ENCODE measurements at regions not wholly inside any gene's neighbourhood (a gene's known extent, or its start where the extent isn't known, plus 50 kb on each side); places are given as distances from the start of the nearest gene placed in this dataset.

DNA sequence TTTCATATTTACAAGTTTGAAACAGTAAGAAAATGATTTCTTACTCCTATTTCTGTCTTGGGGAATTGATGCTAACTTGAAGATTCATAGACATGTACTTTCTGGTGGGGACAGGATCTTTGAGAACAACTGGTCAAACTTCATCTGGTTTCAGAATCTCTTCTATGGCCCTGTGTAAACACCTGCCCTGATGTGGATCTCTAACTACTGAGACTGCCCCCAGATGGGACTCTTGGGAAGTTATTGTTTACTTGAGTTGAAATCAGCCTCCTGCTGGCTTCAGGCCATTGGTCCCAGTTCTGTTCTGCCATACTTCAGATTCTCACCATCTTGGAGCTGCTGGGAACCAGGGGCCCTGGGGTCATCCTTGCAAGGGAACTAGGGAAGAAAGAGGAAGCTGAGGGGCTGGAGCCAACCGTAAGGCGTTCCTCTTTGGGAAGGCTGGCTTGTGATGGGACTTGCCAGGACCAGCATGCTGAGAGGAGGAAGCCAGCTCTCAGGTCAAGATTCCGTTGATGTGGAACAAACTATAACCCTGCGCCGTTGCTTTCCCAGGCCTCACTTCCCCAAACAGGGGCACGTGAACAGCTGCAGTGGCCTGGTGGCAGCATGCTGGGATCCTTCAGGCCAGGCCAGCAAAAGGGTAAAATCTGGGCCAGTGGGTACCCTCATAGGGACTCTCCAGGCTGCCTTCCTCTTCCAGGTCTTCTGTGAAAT, 135.5 kb upstream of the CXCR4 start:
- no peak for TF ChIP-seq POLR2AphosphoS5 (IDR thresholded peaks at IDR 0.05)
- TF ChIP-seq POLR2A (IDR thresholded peaks at IDR 0.05), result no peak
- TF ChIP-seq, protein P1, sequence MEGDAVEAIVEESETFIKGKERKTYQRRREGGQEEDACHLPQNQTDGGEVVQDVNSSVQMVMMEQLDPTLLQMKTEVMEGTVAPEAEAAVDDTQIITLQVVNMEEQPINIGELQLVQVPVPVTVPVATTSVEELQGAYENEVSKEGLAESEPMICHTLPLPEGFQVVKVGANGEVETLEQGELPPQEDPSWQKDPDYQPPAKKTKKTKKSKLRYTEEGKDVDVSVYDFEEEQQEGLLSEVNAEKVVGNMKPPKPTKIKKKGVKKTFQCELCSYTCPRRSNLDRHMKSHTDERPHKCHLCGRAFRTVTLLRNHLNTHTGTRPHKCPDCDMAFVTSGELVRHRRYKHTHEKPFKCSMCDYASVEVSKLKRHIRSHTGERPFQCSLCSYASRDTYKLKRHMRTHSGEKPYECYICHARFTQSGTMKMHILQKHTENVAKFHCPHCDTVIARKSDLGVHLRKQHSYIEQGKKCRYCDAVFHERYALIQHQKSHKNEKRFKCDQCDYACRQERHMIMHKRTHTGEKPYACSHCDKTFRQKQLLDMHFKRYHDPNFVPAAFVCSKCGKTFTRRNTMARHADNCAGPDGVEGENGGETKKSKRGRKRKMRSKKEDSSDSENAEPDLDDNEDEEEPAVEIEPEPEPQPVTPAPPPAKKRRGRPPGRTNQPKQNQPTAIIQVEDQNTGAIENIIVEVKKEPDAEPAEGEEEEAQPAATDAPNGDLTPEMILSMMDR (IDR thresholded peaks at IDR 0.05), result no peak
- no peak for TF ChIP-seq EP300 (IDR thresholded peaks at IDR 0.05)
- H3K27ac ChIP-seq, result peak overlapping the region in 1 of 4 donors; percentile 25
- WGBS, 2 donors, result 60 to 86% methylated on average over 6 of the region's 6 CpGs
- no peaks in the 10 kb centered on the region for H3K4me1 ChIP-seq
- no peak overlapping the region for H3K4me3 ChIP-seq
- H3K27me3 ChIP-seq, result no peaks in the 10 kb centered on the region
- intact Hi-C loops (cut with DNase I), result no loop called here
- peak; percentile 75 for DNase-seq
- H3K9me3 ChIP-seq, result no peaks in the 10 kb centered on the region
- H3K36me3 ChIP-seq, result no peaks in the 10 kb centered on the region

DNA sequence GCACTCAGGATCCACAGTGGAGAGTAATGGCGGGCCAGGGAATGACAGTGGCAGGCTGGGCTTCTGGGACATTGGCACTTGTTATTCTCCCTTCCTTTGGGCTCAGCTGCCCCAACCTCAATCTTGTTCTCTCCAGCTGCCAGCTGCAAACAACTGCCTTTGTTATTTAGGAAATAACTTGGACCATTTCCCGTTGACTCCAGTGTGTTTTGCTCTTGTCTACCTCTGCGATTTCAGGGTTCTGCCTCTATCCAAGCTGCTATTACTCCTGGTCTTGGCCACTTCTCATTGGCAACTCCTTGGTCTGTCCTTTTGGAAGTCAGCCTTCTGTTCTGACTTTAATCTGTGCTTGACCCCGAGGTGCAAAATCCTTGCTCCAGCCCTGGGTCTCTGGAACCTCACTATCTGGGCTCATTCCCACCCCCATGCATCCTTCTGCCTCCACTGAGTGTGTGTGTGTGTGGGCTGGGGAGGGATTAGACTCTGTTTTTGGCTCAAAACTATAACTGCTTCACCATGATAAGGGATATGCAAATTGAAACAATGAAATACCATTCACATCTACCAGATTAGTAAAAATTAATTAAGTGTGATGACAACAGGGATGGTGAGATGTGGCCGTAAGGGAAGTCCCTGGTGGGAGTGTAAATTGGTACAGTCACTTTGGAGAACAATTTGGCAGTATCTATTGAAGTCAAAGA, 134.1 kb upstream of the CXCR4 start:
- Histone ChIP-seq H3K36me3 (no peaks in the 10 kb centered on the region), H3K27ac (no peak overlapping the region), H3K27me3 (no peaks in the 10 kb centered on the region), H3K9me3 (no peaks in the 10 kb centered on the region), H3K4me3 (no peak overlapping the region), H3K4me1 (no peaks in the 10 kb centered on the region)
- WGBS, 2 donors, result 67 to 73% methylated on average over 5 of the region's 5 CpGs
- TF ChIP-seq POLR2A (IDR thresholded peaks at IDR 0.05), result no peak
- TF ChIP-seq POLR2AphosphoS5 (IDR thresholded peaks at IDR 0.05), result no peak
- TF ChIP-seq, protein P1 (IDR thresholded peaks at IDR 0.05), result no peak
- DNase-seq, result no peak
- intact Hi-C loops (cut with DNase I), result no loop called here

DNA sequence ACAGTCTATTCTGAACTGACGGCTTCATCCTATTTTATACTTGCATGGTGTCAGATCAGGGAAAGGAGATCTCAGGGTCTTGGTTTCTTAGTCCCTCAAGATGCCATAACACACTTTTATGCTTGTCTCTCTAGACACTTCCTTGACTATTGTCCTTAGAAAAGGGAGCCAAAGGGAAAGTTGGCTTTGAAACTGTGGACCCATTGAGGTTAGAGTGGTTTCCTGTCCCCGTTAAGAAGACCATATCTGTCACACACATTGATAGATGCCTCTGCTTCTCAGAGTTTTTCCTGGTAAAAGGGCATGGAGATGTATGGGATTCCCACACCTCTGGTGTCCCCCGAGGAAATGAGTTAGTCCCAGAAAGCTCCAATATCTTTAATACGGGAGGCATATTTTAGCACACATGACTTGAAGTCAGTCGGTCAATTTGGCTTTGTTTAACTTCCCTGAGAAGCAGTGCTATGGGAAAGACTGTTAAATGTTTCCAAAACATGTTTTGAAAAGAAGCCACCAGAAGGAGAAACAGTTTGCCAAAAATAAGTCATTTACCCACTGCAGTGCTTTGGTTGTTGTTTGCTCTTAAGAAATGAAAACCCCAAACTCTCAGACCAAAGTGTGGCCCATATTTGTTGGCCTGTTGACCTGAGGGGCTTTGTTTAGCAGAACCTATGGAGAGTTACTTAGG, 133.4 kb upstream of the CXCR4 start:
- DNase-seq, result no peak
- 60 to 72% methylated on average over 5 of the region's 5 CpGs for WGBS, 2 donors
- intact Hi-C loops (cut with DNase I), result no loop called here

DNA sequence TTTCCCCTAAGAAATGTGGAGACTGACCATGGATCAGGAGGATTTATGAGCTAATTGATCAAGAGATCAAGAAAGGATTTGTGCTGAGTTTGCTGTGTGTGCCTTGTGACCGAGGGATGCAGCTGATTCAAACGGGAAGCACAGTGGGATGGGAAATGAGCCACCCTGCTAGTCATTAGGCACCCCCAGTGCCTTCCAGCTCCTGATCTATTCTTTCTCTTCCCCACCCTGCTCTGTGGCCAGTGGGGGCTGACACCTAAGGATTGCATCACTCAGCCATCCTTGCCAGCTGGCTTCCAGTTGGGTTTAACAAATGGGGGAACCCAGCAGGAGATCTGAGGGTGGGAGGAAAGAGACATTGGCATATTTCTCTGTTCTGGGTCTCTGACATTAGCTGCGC, 132.2 kb upstream of the CXCR4 start:
- DNase-seq, result no peak
- 80 to 84% methylated on average over 3 of the region's 3 CpGs for WGBS, 2 donors
- no peak overlapping the region for H3K27ac ChIP-seq
- no peak overlapping the region for H3K4me3 ChIP-seq
- no peak for TF ChIP-seq POLR2A (IDR thresholded peaks at IDR 0.05)
- TF ChIP-seq, protein P1 (IDR thresholded peaks at IDR 0.05), result no peak
- TF ChIP-seq POLR2AphosphoS5 (IDR thresholded peaks at IDR 0.05), result no peak
- no peak for TF ChIP-seq EP300 (IDR thresholded peaks at IDR 0.05)
- intact Hi-C loops (cut with DNase I), result no loop called here
- peaks cover 0 to 6% (median 5%) of the 10 kb centered on the region in 4 donors for H3K4me1 ChIP-seq
- no peaks in the 10 kb centered on the region for H3K27me3 ChIP-seq
- no peaks in the 10 kb centered on the region for H3K9me3 ChIP-seq
- H3K36me3 ChIP-seq, result no peaks in the 10 kb centered on the region

More for the DNA sequence above, 133.4 kb upstream of the CXCR4 start:
- no peaks in the 10 kb centered on the region for H3K27me3 ChIP-seq
- H3K27ac ChIP-seq, result no peak overlapping the region
- H3K36me3 ChIP-seq, result no peaks in the 10 kb centered on the region
- H3K9me3 ChIP-seq, result no peaks in the 10 kb centered on the region
- H3K4me3 ChIP-seq, result no peak overlapping the region
- TF ChIP-seq POLR2AphosphoS5 (IDR thresholded peaks at IDR 0.05), result no peak
- TF ChIP-seq POLR2A (IDR thresholded peaks at IDR 0.05), result no peak
- TF ChIP-seq EP300 (IDR thresholded peaks at IDR 0.05), result no peak
- TF ChIP-seq, protein P1 (IDR thresholded peaks at IDR 0.05), result no peak
- peaks cover 0 to under 1% (median 0%) of the 10 kb centered on the region in 4 donors for H3K4me1 ChIP-seq
